Stomach (tissue), 4 donors: ENCODE measurements at regions not wholly inside any gene's neighbourhood (a gene's known extent, or its start where the extent isn't known, plus 50 kb on each side); places are given as distances from the start of the nearest gene placed in this dataset.

ENCODE experiments used
- CTCF ChIP-seq, 7 experiments: fragments of 450-650 bp in 4 of 7; fragments of 200-600 bp in 3 of 7; sonication (generic) in 3 of 7; IDR thresholded peaks; one replicate each; pipeline ENCODE4 v1.5.1; 2016 to 2019; ENCODE audit warnings: antibody characterized with exemption in 7 of 7, control low read depth in 2 of 7, mild to moderate bottlenecking in 1 of 7
- POLR2A ChIP-seq, 4 donors: fragments of 450-650 bp; IDR thresholded peaks; one replicate each; pipeline ENCODE4 v1.6.1; 2016; ENCODE audit warnings: antibody characterized with exemption in 4 of 4, control low read depth in 2 of 4, mild to moderate bottlenecking in 1 of 4, moderate library complexity in 1 of 4

DNA sequence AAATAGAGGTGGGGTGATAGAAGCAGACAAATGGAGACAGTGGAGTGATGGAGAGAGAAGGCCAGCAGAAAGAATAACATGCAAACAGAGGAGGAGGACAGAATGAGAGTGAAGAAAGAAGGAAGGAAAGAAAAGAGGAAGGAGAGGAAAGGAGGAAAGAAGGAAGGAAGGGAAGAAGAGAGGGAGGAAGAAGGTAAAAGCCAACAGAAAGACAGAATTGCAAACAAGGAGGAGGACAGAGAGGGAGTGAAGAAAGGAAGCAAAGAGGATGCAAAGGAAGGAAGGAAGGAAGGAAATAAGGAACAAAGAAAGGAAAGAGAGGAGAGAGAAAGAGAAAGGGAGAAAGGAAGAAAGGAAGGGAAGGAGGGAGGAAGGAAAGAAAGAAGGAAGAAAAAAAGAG, 444.0 kb downstream of the IRS1 start:
- no peak for TF ChIP-seq POLR2A (IDR thresholded peaks at IDR 0.05)
- no peak for TF ChIP-seq CTCF (IDR thresholded peaks at IDR 0.05)
